HT-29 (cell line): ENCODE measurements at regions not wholly inside any gene's neighbourhood (a gene's known extent, or its start where the extent isn't known, plus 50 kb on each side); places are given as distances from the start of the nearest gene placed in this dataset.

Experiments
- DNase-seq: peaks from one replicate; pipeline ENCODE4 v3.0.0-alpha.2; 2015; ENCODE audit warnings: low spot score

GRCh38 chr11:92658733-92659132 lies 310.7 kb upstream of the MTNR1B start:
- no peak for DNase-seq

DNA sequence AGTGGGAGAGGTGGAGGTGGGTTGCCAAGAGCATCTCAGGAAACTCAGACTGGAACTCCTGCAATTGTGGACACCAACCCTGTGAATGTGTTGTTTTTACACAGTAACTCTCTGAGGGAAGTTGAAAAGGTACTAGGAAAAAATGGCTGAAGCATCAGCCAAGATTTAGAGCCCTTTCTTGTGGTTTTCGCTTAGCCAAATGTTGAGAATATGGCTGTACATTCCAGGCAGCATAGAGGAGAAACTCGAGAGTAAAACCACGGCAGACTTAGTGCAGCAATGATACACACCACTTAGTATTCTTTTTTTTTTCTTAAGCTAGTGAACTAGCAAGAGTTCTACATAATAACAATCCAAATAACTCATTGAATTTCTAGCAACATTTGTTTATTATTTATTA lies 309.7 kb upstream of the MTNR1B start:
- no peak for DNase-seq

- DNase-seq: no peak
Observed at GRCh38 chr11:92662601-92663360, 306.7 kb upstream of the MTNR1B start.

DNA sequence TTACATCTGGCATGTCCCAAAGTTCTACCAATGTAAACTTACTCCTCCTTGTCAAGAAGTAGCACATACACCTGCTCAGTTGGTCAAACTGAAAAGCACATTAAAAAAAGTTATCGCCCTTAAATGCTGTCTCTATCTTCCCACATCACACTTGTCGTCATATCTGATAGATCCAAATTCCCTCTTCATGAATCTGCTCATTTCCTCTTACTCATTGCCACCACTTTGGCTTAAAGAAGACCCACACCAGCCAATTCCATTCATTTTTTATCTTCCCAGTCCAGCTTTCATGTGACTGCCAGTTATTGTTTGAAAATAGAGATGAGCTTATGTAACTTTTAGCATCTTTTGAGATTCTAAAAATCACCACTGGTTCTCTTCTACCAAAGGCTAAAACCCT lies 305.9 kb upstream of the MTNR1B start:
- no peak for DNase-seq

- no peak for DNase-seq
Observed at GRCh38 chr11:92667486-92668152, 301.8 kb upstream of the MTNR1B start.

DNA sequence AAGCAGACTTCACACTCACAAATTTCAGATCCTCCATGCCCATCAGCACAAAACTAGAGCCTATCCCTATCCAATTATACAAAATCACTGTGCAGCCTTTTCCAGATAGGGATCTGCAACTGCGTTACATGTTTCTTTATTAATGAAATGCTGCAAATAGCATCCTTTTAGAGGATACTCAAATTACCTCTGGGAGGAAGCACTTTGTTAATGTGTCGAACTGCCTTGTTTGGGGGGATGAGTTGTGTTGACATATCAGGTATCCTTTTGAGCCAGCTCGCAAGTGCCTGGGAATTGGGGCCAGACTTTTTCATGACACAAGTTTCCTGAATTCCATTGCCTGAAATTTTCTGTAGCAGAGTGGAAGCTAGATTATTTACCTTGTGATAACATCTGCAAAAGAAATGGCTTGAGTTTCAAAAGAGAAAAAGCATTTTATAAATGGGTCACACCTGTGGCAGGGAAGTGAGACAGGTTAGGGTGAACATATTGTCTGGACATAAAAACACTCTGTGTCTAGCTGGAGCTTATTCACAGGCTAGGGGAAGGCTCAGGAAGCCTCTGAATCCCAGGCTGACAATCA lies 299.1 kb upstream of the MTNR1B start:
- no peak for DNase-seq

GRCh38 chr11:92671081-92671480 lies 298.4 kb upstream of the MTNR1B start:
- no peak for DNase-seq

DNA sequence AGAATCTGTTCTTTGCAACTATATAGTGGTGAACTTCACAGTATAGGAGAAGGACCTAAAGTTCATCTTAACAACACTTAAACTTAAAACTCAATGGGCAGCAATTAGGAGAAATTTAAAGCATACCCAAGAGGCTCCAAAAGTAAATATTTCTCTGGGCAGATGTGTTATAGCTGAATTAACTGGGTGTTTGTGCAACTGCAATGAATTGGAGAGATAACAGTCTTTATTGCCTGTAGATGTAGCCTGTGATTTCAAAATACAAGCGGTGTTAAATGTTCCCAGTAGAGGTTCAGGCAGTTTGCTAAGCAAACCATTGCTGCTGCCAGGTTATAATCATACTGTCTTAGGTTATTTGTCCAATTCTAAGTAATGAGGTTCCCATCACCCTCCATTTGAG lies 294.1 kb upstream of the MTNR1B start:
- DNase-seq: no peak

GRCh38 chr11:92675810-92676209 lies 293.6 kb upstream of the MTNR1B start:
- no peak for DNase-seq

DNA sequence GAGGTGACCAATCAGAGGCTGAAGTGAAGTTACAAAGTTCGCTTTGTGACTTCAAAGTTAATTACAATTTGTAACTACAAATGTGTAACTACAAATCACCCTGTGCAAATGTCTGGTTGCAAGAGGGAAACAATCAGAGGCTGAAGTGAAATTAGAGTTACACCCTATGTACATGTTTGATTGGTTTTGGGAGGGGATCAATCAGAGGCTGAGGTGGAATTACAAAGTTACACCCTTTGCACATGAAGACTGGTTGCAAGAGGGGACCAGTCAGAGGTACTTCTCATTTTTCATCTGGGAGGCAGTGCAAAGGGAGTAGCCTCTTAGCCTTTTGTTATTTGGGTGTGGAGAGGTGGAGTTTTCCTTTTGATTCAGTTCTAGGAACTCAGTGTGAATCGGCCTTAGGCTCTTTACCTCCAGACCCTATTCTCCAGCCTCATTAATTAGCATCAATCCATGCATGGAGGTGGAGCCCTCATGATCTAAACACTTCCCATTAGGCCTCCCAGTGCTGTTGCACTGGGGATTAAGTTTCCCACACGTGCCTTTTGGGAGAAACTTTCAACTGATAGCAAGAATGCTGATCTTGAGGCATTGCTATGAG lies 291.3 kb upstream of the MTNR1B start:
- no peak for DNase-seq

- no peak for DNase-seq
Observed at GRCh38 chr11:92681586-92681985, 287.9 kb upstream of the MTNR1B start.

- no peak for DNase-seq
Observed at GRCh38 chr11:92682136-92682535, 287.3 kb upstream of the MTNR1B start.

GRCh38 chr11:92682952-92683351 lies 286.5 kb upstream of the MTNR1B start:
- no peak for DNase-seq

- DNase-seq: no peak
Observed at GRCh38 chr11:92685049-92685448, 284.4 kb upstream of the MTNR1B start.

- DNase-seq: no peak
Observed at GRCh38 chr11:92687724-92688123, 281.7 kb upstream of the MTNR1B start.

DNA sequence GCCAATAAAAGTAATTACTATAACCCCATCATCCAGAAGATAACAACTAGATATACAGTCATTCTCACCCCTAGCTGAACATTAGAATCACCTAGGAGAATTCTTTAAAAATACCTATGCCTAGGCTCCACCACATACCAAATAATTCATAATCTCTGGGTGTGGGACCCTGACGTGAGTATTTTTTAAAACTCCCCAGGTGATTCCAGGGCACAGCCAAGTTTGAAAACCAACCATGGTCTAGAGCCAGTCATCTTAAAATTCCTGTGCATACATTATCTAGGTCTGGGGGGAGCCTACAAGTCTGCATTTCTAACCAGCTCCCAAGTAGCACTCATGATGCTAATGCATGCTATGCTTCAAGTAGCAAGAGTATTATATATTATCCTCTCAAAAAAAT lies 281.0 kb upstream of the MTNR1B start:
- no peak for DNase-seq

GRCh38 chr11:92692826-92693546 lies 276.5 kb upstream of the MTNR1B start:
- DNase-seq: no peak

DNA sequence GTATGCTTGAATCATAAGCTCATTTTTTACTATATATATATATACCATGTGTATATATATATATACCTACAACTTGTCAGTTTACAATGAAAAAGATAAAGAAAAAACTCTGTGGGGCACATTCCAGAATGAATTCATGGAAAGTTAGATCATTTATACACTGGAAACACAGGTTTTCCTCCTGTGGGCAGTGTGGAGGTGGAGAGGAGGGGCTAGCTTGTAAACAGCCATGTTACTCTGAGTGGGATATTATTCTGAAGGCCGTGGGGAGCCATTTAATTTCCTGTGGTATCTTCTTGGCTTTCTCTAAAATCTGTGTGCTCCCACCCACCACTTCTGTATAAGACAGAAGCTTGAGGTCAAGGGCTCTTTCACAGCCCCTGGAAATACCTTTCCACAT lies 273.4 kb upstream of the MTNR1B start:
- DNase-seq: no peak

DNA sequence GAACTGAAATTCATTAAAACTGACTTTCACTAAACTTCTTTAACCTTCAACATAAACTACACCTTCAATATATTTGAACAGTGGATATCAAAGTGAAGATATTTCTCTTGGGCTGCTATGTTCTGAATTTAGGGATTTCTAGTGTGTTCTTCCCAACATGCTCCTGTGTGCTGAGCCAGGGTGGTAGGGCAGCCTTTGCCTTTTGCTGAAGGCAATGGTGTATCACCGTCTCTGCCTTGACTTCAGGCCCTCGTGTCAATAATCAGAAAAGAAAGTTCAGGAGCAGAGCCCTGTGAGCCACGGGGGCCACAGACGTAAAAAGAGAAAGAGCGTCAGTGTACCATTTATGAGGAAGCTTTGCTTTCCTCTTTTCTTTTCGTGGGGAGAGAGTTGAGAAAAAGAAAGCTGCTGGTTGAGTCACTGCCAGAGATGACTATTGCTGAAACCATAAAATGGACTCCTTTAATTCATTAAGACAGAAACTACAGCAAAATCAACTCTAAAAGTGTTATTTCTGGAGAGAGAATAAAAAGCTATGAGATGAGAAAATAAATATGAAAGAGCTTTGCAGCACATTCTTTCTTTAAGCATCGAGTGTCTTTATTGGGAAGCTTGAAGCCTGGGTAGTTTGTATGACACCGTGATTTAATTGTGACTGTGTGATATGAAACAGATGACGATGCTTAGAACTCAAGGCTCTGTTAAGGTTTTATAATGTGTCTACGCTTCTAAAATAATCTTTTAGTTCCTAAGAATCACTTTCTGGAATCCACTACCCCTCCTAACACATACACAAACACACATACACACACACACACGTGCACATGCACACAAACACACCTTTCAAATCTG lies 271.8 kb upstream of the MTNR1B start:
- no peak for DNase-seq

- no peak for DNase-seq
Observed at GRCh38 chr11:92698742-92699141, 270.7 kb upstream of the MTNR1B start.
